NCI-H510A (cell line): ENCODE measurements at regions not wholly inside any gene's neighbourhood (a gene's known extent, or its start where the extent isn't known, plus 50 kb on each side); places are given as distances from the start of the nearest gene placed in this dataset.

Experiments used
- DNase-seq: peaks from one replicate; lab custom pipeline; 2025; lab: John Stamatoyannopoulos, UW

DNA sequence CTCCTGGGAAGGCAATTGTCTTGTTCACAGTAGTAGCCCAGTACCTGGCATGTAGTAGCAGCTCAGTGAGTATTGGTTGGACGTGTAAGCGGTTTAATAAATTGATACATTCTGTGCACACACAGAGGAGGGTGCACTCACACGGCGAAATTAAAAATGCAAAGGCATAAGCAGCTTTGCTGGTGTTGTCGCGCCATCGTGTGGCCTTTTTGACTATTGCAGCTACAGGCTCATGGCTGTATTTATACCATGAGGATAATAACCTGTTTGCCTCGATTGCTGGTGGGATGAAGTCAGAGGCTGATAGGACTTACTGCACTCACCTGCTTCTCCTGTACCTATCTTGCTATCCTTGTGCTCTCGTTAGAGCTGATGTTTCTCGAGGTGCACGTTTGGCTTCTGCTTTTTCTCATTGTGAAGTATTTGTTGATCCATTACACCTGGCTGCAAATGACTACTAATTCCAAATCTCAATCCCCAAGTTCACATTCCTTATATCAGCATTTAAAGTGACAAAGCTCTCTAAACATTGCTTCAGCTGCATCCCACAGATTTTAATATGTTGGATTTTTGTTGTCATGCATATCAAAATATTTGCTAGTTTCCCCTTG, 61.5 kb downstream of the TBXT start:
- DNase-seq: peak; percentile 15

DNA sequence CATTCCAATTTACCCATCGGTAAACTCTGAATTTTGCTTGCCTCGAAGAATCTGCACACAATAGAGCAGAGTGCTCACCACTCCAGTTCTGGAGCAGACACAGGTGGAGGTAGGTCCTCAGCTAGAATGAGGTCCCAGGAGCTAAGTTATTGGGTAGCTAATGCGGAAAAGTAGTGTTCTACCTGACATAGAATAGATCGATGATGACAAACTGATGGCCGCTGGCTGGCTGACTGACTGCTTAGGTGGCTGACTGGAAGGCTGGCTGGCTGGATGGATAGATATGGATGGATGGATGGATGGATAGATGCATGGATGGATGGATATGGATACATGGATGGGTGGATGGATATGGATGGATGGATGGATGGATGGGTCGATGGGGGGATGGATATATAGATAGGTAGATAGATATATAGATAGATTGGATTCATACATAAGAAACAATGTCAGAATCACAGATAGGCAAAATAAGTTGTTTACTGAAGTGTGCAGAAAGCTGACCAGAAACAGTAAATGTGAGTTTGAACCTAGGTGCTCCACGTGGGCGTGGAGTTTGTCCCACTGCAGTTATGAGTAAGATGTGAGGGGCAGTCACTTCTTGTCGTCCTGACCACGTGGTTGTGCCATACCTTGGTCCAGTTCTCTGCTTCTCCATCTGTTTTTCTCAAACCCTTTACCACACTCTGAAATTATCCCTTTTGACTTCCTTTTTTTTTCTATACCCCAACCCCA, 62.1 kb downstream of the TBXT start:
- no peak for DNase-seq

DNA sequence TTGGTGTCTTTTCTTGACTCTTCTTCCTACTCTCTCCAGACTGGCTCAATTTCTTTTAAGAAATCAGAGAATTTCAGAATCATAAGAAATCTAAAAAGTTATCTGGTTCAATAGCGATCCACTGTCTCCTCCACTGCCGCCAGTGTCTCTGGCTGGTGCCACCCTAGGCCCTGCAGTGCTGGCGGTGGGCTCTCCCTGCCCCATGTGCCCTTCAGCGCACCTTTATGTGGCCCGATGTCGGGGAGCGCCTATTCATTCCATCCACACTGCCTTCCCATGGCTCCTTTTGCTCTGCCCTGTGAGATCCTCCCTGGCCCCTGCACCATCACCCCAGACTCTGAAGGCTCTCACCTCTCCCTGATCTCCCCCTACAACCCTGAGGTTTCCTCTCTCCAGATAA, 62.8 kb downstream of the TBXT start:
- DNase-seq: no peak

DNA sequence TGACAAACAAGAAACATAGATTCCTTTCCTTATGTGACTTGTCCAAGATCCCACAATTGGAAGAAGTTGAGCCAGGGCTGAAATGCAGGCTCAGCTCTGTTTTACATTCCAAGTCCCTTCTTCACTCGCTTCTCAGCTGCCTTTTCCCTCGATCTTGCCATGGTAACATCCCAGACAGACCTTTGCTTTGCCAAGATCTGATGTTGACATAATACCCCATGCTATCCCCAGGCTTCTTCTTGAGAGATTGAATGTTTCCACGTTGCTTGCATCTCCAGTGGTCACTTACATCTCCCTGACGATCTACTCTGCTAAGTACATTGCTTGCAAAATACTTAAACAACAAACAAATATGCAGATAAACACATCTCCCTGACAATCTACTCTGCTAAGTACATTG, 63.5 kb downstream of the TBXT start:
- no peak for DNase-seq

DNA sequence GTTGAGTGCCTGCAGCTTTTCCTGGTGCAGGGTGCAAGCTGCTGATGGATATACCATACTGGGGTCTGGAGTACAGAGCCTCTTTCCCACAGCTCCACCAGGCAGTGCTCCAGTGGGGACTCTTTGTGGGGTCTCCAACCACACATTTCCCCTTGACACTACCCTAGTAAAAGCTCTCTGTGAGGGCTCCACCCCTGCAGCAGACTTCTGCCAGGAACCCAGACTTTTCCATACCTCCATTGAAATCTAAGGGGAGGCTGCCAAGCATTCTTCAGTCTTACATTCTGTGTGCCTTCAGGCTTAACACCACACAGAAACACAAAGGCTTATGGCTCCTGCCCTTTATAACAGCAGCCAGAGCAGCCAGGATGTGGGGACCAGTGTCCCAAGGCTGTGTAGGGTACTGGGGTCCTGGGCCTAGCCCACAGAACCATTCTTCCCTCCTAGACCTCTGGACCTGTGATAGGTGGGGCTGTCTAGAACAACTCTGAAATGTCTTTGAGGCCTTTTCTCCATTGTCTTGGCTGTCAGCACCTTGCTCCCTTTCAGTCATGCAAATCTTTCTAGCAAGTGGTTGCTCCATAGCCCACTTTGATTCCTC, 65.7 kb downstream of the TBXT start:
- no peak for DNase-seq

DNA sequence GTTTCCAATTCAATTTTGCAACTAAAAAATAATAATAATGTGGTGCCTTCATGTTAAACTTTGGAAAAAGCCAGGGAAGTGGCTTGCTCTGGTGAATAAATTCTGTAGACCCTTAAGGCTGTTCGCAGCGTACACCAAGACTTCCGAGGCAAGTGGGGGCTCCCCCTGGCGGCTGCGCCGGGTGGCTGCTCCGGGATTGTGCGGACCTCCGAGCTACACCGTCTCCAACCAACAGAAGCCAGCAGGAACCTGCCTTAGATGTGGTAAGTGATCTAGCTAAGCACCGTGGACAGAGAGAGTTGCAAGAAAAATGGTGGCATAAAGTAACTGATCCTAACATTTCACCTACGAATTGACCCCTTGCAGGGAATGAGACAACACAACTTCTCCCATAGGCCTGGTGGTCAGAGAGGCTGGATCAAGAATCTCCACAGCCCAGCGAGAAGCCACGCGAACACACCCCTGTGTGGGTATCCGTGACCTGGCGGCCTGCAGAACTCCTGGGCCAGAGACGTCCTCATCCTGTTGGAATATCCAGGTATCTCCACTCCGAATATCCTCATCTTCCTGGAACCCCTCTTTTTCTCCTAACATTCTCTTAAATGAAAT, 69.6 kb downstream of the TBXT start:
- peak; percentile 8 for DNase-seq

DNA sequence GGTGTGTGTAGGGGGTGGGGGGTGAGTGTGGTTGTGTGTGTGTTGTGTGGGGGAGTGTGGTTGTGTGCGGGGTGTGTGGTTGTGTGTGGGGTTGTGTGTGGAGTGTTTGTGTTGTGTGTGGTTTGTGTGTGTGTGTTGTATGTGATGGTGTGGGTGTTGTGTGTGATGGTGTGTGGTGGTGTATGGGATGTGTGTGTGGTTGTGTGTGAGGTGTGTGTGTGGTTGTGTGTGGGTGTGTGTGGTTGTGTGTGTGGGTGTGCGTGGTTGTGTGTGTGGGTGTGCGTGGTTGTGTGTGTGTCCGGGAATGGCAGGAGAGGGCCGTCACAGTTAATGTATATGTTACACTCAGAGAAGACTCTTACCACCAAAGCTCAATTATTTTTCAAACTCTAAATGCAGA, 79.8 kb downstream of the TBXT start:
- no peak for DNase-seq

DNA sequence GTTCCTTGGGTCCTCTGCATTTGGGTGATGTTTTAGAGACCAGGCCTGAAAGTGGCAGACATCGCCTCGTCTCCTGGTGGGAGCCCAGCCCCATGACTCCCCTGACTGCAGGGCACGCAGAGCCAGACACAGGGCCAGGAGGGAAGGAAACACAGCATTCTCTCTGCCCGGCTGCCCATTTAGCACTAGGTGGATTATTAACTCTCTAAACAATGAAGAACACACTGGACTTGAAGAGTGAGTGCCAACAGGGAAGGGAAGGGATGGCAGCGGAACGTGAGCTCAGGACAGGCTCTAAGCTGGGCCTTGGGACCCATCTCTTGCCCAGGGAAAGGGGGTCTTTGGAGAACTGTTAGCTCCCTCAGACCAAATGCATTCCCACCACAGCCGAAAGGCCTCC, 80.4 kb downstream of the TBXT start:
- no peak for DNase-seq

DNA sequence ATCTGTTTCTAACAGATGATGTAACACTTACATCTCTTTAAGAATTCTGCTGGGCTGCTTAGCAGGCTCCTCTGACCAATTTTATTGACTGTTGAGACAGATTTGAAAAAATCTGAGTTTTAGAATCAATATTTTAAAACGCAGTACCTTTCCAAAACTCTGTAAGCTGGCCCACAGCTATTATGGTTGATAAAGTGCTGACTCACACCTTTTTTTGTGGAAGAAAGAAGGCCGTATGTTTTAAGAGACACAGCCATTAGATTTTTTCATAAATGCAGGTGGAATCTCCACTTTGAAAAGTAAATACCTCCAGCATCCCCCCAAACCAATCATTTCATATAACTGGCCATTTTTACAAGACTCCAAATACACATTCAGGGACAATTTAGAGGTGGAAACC, 82.2 kb downstream of the TBXT start:
- no peak for DNase-seq

DNA sequence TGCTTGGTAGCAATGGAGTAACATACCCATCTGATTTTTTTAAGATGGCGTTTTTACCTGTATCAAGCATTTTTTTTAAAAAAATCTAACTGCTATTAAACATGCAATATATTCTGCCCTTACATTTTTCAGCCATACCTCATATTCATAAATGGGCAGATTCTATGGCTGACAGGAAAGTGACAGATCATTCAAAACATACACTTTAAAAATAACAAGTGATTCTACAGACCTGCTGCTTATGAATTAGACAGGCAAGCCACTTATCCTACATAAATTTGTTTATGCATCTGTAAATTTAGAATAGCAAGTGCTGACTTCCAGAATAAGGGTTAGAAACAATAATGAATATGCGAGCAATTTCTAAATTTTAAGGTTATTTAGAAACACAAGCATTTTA, 82.7 kb downstream of the TBXT start:
- DNase-seq: no peak

DNA sequence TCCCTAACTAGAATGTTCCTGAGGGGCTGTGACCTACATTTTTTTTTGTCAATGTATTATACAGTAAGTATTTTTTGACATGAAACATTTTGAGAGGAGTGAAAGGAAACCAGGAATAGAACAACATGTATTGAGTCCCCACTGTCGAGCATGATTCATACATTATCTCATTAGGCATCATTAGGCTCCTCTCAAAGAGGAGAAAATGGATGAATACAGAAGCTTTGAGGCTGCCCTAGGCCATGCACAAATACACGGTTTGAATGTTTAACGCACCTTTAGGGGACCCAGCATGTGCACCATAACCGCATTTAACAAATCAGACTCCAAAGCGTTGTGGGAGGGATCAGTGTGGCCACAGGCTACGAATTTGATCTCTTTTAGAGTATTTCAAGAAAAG, 87.8 kb downstream of the TBXT start:
- no peak for DNase-seq

DNA sequence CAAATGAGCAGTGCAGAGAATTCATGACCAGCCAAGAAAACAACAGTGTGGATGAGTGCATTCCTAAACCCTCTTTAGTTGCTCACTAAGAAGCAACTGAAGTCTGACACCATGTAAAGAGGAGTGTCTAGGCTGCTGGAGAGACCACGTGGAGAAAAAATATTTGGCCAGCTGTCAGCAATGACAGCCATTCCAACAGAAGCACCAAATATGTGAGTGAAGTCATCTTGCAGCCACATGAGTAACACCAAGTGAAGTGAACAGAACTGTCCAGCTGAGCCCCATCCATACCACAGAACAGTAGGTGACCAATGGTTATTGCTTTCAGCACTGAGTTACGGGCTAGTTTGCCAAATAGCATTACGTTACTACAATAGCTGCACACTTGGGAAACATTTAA, 89.4 kb downstream of the TBXT start:
- DNase-seq: no peak

DNA sequence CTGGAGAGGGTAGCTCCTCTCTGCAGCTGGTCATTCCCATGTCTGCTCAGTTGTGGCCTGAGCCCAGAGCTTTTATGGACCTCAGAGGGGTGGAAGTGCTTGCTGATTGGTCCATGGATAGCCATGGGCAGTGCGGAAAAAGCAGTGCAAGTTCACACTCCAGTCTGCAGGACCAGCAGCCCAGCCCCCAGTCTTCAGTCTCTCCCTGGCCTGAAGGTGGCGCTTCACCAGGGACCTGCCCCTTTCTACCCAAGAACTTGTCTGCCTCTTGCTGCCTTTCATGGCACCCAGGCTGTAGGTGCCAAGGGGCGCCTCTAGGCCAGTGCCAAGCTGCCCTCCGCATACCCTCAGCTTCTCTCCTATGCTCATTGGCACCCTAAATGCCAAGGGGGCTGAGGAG, 91.0 kb downstream of the TBXT start:
- DNase-seq: no peak

DNA sequence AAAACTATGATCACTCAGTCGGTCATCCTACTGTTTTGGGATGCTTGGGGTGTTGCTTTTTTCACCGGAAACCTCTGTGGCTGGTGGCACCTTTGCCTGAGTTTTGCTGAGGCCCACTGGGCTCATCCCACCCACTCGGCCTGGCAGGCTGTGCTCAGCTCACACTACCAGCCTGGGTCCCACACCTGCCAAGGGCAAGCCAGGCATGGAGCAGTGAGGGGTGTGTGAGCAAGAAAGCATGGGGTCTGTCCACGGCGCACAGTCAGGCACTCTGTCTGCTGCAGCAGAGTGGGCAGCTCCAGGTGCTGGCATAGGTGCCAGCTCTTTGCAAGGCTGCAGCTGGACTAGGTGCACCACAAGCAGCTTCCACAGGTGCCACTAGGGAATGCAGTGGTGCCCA, 91.7 kb downstream of the TBXT start:
- DNase-seq: no peak

DNA sequence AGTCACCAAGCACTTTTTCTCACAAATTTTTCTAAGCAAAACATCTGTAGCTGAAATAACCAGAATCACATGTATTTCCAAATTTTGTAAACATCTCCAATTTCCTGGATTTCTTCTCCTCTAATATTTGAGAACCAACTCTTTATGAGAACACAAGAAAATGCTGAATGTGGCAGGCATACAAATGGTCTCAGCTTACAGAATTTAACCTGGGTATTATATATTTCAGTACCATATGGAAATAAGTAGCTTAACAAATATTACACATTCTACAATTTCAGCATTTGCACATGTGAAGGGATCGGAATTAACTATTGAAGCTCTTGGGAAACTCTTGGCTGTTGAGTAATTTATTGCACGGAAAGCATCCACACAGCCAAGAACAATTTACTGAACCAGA, 92.5 kb downstream of the TBXT start:
- no peak for DNase-seq

DNA sequence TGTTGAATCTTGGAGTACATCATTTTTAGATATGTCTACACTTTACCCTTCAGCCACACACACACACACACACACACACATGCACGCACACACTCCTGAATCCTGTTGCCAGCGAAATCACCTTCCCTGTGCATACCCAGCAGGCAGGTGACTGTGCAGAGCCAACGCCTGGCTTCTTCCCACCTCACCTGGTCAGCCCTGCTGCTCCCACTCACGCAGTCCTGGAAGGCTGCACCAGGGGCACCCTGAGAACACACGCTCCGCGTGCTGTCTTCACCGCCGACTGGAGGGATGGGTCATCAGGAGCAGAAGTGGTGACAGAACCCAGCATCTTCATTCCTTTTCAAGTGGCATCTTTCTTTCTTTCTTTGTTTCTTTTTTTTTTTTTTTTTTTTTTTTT, 94.6 kb downstream of the TBXT start:
- DNase-seq: no peak

DNA sequence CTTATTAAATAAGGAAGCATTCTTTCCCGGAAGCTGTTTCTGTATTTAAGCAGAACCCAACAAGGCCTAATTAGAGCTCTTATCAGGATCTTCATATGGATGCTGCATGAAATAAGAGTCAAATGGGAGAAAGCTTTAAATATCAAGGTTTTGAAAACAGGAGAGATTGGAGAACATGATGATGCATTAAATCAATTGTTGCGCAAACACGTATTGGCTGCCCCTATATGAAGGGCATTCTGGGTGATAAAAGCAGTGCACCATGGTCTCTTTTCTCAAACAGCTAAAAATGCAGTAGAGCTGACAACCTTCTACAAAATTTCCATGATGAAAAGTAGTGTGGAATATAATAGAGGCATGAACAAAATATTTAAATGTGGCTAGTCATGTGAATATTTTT, 98.9 kb downstream of the TBXT start:
- no peak for DNase-seq

DNA sequence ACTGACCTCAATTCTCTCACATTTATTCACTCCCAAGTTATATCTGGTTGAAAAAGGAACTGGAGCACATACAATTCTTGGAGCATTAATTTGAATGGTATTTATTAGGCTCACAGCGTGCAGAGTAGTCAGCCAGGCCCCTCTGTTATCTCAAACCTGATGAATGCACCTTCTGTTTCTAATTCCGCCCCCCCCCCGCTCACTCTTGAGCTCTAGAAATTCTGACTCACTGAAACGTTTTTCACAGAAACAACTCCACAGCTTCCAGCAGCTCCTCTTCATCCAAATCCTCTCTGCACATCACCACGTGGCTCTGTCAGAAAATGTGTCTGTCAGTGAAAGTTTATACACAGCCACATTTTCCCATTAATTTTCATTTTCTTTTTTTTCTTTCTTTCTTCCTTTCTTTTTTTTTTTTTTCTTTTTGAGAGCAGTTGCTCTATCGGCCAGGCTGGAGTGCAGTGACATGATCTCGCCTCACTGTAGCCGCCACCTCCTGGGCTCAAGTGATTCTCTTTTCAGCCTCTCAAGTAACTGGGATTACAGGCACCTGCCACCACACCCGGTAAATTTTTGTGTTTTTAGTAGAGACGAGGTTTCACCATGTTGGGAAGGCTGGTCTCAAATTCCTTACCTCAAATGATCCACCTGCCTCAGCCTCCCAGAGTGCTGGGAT, 109.4 kb downstream of the TBXT start:
- no peak for DNase-seq

DNA sequence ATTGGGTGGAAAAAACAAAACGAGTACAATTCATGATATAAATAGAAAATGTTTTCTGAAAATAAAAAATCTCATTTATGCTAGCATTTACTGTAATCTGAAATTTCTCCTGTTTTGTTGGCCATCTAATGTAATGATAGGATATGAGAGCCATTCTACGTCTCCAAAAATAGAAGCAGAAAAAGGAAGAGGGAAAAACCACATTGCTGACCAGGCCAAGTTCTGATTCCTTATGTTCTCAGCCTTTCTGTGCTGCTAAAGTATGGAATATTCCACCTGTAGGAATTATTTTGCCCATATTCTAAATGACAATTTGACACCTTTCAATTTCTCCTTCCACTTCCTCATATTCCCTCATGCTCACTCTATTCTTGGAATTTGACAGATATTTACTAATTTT, 110.2 kb downstream of the TBXT start:
- DNase-seq: no peak

DNA sequence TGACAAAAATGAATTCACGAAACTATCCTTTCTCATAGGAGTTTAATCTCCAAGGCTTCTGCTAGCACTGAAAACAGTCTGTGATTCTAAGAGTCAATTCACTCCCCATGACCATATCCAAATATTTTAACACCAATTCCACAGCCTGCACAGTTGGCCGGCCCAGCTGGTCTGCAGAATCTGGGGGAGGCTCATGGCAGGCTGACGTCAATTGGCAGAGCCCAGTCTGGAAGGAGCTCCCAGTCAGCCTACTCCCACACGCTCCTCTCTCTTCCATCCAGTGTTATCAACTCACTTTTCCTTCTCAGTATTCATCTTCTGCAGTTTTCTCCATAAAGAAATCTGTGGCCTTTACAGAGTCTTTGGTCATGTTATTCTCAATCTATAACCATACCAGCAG, 111.0 kb downstream of the TBXT start:
- no peak for DNase-seq

DNA sequence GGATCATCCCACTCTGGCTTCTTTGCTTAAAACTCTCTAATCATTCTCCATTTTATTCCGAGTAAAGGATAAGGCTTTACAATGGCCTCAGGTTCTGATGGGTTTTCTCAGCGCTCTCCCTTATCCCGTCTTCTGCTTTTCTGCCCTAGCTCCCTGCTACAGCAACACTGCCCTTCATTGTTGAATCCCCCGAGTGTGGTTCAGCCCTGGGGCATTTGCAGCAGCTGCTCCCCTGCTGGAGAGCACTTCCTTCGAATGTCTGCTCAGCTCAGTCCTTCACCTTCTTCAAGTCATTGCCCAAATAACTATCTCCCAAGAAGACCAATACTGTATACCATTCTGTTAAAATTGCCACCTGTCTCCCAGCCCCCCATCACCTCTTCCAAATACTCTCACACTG, 111.8 kb downstream of the TBXT start:
- no peak for DNase-seq

DNA sequence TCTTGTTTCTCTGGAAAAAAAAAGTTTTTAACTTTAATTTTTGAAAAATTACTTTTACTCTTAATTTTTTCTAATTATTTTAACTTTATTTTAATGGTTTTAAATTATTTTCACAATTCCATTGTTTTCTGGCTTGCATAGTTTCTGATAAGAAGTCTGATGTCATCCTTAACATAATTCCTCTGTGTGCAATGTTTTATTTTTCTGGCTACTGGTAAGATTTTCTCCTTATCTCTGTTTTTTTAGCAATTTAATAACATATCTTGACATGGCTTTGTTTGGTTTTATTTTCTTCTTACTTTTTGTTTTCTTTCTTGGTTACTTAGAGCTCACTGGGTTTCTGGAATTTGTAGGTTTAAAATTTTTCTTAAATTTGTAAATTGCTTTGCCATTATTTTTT, 114.8 kb downstream of the TBXT start:
- no peak for DNase-seq

DNA sequence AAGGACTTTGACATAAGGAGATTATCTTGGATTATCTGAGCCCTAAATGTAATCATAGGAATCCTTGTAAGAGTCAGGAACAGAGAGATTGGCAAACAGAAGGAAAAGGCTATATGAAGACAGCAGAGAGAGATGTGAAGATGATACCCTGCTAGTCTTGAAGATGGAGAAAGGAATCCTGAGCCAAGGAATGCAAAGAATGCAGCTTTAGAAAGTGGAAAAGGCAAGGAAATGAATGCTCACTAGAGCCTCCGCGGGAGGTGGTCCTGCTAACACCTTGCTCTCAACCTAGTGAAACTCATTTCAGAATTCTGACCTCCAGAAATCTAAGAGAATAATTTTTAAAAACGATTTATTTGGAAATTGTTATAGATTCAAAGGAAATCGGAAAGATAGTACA, 117.1 kb downstream of the TBXT start:
- DNase-seq: no peak
